Thoracic aorta (tissue), 2 donors: ENCODE measurements at regions not wholly inside any gene's neighbourhood (a gene's known extent, or its start where the extent isn't known, plus 50 kb on each side); places are given as distances from the start of the nearest gene placed in this dataset.

Source experiments
- ATAC-seq: fragments of 150-250 bp; one replicate; pipeline ENCODE4 v1.8.0; 2017; ENCODE audit warnings: low read depth; ENCODE audit not compliant: insufficient number of reproducible peaks, low FRiP score
- DNase-seq: peaks from one replicate; pipeline ENCODE4 v3.0.0-alpha.2; 2020; ENCODE audit warnings: low spot score
- H3K27ac ChIP-seq, 2 donors: fragments of 200-600 bp; sonication (generic); 1 replicate in 1 of 2; 2 replicates in 1 of 2; pipeline ENCODE4 v1.5.1; 2016; ENCODE audit warnings: mild to moderate bottlenecking in 2 of 2, moderate library complexity in 2 of 2
- H3K27me3 ChIP-seq: fragments of 200-600 bp; sonication (generic); replicated peaks from 2 replicates; pipeline ENCODE4 v1.6.0; 2016; ENCODE audit warnings: mild to moderate bottlenecking; ENCODE audit not compliant: insufficient read depth
- H3K36me3 ChIP-seq: fragments of 200-600 bp; sonication (generic); one replicate; pipeline ENCODE4 v1.5.1; 2016
- H3K4me1 ChIP-seq, 2 donors: fragments of 200-600 bp; sonication (generic); 1 replicate in 1 of 2; 2 replicates in 1 of 2; pipeline versions ENCODE4 v1.5.1 to v1.6.0; 2016; ENCODE audit warnings: low read depth in 2 of 2, mild to moderate bottlenecking in 1 of 2; ENCODE audit not compliant: control insufficient read depth in 1 of 2
- H3K4me3 ChIP-seq: fragments of 200-600 bp; sonication (generic); 2 replicates; pipeline ENCODE4 v1.5.1; 2016; ENCODE audit warnings: mild to moderate bottlenecking
- H3K9me3 ChIP-seq: fragments of 200-600 bp; sonication (generic); 2 replicates; pipeline ENCODE4 v1.5.1; 2016
- TF ChIP-seq, protein P1 (sequence below): fragments of 200-600 bp; sonication (generic); IDR thresholded peaks from one replicate; pipeline ENCODE4 v1.5.1; 2019; ENCODE audit warnings: antibody characterized with exemption

DNA sequence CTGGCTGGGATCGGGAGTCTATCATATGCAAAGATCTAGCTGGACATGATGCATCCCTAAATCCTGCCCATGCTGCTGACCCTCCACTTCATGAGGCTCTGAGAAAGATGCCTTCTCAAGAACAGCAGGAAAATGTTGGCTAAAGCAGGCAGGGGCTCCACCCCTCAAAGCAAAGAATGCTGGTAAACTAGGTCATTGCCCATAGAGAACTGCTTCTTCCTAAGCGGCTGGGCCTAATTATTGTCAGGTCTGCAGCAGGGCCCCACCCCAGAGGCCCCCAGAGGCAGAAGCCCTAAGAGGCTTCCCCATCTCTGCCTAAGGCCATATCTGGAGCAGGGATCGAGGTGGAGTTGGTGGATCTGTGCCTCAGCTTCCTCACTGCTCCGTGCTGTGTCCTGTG, 447.4 kb upstream of the PROK2 start:
- DNase-seq (no peak), ATAC-seq (no peak)
- no peak overlapping the region for H3K4me3 ChIP-seq
- peaks cover 20 to 46% of the 10 kb centered on the region in 2 donors for H3K4me1 ChIP-seq
- H3K9me3 ChIP-seq = no peaks in the 10 kb centered on the region
- TF ChIP-seq, protein P1, sequence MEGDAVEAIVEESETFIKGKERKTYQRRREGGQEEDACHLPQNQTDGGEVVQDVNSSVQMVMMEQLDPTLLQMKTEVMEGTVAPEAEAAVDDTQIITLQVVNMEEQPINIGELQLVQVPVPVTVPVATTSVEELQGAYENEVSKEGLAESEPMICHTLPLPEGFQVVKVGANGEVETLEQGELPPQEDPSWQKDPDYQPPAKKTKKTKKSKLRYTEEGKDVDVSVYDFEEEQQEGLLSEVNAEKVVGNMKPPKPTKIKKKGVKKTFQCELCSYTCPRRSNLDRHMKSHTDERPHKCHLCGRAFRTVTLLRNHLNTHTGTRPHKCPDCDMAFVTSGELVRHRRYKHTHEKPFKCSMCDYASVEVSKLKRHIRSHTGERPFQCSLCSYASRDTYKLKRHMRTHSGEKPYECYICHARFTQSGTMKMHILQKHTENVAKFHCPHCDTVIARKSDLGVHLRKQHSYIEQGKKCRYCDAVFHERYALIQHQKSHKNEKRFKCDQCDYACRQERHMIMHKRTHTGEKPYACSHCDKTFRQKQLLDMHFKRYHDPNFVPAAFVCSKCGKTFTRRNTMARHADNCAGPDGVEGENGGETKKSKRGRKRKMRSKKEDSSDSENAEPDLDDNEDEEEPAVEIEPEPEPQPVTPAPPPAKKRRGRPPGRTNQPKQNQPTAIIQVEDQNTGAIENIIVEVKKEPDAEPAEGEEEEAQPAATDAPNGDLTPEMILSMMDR = no peak
- H3K27me3 ChIP-seq = no peaks in the 10 kb centered on the region
- no peak overlapping the region for H3K27ac ChIP-seq
- H3K36me3 ChIP-seq = no peaks in the 10 kb centered on the region

DNA sequence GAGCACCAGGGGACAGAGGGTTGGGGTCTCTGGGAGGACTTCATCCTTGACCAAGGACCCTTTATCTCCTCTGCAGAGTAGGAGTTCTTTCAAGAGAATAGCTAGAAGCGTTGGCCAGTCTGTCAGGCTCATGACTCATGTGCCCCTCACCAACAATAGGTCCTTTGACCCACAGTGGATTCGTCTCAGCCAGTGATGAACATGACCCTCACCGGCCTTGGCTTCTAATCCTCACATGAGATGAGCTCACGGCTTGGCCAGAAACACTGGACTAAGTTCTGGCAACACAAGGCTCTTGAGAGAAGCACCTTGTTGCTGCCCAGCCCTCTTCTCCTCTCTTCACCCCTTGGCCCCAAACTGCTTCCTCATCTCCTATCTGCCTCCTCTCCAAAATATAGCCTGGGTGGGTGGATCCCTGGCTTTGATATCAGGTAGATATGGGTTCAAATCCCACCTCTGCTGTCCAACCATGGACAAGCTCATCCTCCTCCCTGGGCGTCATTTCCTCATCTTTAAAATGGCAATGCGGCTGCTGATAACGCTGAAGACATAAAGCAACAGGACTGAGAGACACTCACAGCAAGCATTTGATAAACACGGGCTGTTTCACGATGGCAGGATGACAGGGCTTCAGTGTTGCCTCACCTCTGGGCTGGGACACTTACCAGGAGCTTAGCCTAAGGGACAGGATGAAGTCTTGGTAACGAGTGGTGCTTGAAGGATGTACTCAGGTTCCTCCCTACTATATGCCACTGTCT, 446.7 kb upstream of the PROK2 start:
- no peaks in the 10 kb centered on the region for H3K36me3 ChIP-seq
- ATAC-seq = no peak
- peaks cover 20 to 46% of the 10 kb centered on the region in 2 donors for H3K4me1 ChIP-seq
- DNase-seq = no peak
- no peaks in the 10 kb centered on the region for H3K9me3 ChIP-seq
- H3K4me3 ChIP-seq = no peak overlapping the region
- TF ChIP-seq, protein P1 = no peak
- no peak overlapping the region for H3K27ac ChIP-seq
- no peaks in the 10 kb centered on the region for H3K27me3 ChIP-seq

DNA sequence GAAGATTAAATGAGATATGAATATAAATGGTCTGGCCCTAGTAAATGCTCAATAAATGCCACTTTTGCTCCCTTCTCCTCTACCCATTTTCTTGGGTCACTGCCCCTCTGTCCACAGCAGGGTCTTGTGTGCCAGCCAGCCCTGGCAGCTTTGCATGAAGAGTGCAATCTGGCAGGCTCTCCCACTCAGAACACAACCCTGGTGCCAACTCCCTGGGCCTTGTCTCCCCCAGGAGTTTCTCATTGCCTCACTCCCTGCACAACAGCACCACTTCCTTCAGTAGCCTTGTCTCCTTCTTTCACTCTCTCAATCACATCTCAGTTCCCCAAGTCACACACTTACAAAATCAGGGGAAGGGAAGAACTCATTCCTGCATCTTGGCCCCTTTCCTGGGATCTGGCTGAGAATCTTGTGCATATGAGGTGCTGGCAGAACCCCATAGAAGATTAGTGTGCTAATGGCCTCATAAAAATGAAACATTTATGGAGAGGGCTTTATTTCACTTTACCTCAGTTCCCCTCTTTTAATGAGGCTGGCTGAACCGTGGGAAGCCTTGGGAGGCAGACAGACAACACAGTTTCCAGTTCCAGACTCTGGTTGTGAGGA, 445.9 kb upstream of the PROK2 start:
- no peak overlapping the region for H3K4me3 ChIP-seq
- no peaks in the 10 kb centered on the region for H3K36me3 ChIP-seq
- DNase-seq (no peak), ATAC-seq (no peak)
- H3K4me1 ChIP-seq = peaks cover 20 to 46% of the 10 kb centered on the region in 2 donors
- no peak overlapping the region for H3K27ac ChIP-seq
- peaks cover under 1% of the 10 kb centered on the region for H3K9me3 ChIP-seq
- no peaks in the 10 kb centered on the region for H3K27me3 ChIP-seq
- TF ChIP-seq, protein P1 = no peak

DNA sequence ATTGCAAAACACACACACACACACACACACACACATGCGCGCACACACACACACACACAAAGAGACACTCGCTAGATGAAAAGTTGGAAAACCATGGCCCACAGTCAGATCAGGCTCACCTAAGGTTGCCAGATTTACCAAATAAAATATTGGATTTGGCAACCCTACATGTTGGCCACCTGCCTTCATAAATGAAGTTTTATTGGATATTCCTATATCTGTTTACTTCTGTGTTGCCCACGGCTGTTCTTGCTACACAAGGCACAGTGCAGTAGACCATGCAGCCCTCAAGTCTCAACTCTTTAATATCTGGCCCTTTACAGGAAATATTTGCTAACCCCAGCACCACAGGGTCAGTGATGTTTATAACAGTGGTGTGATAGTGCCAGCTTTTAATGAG, 445.0 kb upstream of the PROK2 start:
- no peaks in the 10 kb centered on the region for H3K27me3 ChIP-seq
- H3K4me1 ChIP-seq = peaks cover 20 to 44% of the 10 kb centered on the region in 2 donors
- no peak overlapping the region for H3K4me3 ChIP-seq
- no peaks in the 10 kb centered on the region for H3K36me3 ChIP-seq
- TF ChIP-seq, protein P1 = no peak
- ATAC-seq = no peak
- DNase-seq = no peak
- H3K27ac ChIP-seq = no peak overlapping the region
- peaks cover 10% of the 10 kb centered on the region for H3K9me3 ChIP-seq

DNA sequence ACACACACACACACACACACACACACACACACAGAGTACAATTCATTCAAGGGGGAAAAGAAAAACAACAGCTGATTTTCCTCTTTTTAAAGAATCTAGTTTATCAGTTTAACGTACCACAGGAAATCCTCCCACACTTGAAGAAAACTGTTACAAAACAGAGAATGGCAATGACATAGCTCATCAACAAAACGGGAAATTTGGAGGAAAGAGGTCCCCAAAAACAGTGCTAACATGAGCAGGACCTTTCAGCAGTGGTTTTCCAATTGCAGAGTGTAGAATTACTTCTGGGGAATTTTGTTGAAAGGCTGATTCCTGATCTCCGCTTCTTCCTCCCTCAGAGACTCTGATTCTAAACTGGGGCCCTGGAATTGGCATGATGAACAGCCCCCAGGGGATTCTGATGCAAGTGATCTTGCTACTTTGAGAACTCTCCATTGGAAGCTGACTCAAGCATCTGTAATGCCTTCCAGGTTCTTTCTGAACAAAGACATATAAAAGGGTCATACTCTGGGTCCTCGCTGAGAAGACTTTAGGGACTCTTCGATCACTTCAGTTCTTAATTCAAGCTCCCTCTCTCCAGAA, 442.6 kb upstream of the PROK2 start:
- Histone ChIP-seq H3K27ac (no peak overlapping the region), H3K4me3 (no peak overlapping the region), H3K36me3 (no peaks in the 10 kb centered on the region), H3K4me1 (peaks cover 10 to 34% of the 10 kb centered on the region in 2 donors), H3K27me3 (no peaks in the 10 kb centered on the region), H3K9me3 (peaks cover 19% of the 10 kb centered on the region)
- DNase-seq (no peak), ATAC-seq (no peak)
- TF ChIP-seq, protein P1 = no peak
